ENCODE measurements at regions not wholly inside any gene's neighbourhood (a gene's known extent, or its start where the extent isn't known, plus 50 kb on each side); places are given as distances from the start of the nearest gene placed in this dataset.

DNA sequence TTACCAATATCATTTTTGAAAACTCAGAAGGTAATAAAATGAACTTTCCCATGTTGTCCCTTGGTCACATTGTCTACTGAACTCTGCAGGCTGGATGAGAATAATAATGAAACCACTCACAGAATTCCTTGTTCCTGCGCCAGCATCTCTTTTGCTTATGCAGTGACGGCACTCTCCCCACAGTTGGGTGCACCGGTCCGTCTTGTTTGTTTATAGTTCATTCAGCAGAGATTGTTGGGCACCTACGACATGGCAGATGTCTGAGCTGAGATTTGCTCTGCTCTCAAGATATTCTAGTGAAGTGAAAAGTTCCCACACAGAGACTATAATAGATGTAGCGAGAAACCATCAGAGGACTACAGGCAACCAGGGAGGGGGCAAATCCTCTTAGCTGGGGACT, 375.7 kb upstream of the CDH11 start:
- peak; percentile 67 for DNase-seq (ENCODE audit: low read depth)
- TF ChIP-seq, protein P1, sequence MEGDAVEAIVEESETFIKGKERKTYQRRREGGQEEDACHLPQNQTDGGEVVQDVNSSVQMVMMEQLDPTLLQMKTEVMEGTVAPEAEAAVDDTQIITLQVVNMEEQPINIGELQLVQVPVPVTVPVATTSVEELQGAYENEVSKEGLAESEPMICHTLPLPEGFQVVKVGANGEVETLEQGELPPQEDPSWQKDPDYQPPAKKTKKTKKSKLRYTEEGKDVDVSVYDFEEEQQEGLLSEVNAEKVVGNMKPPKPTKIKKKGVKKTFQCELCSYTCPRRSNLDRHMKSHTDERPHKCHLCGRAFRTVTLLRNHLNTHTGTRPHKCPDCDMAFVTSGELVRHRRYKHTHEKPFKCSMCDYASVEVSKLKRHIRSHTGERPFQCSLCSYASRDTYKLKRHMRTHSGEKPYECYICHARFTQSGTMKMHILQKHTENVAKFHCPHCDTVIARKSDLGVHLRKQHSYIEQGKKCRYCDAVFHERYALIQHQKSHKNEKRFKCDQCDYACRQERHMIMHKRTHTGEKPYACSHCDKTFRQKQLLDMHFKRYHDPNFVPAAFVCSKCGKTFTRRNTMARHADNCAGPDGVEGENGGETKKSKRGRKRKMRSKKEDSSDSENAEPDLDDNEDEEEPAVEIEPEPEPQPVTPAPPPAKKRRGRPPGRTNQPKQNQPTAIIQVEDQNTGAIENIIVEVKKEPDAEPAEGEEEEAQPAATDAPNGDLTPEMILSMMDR (conservative IDR thresholded peaks at IDR 0.05; ENCODE audit: low read depth, low read length), result no peak
- no peak overlapping the region for H3K4me3 ChIP-seq (ENCODE audit: low read depth, low read length)

DNA sequence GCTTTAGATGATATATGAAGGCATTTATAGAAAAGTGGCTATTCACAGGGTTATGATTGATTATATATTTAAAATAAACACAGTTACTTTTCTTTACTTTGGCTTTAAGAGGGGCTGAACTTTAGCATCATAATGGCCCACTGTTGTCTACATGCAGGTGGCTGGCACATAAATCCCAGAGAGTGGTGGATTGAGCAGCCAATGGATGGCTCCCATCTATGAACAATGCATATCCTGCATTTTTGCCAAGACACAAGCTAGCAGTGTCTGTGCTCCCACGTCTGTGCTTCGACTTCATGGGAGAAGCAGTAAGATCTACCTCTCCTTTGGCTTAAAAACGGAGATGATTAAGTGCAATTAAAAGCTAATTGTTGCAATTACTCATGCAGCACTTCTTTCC, 373.2 kb upstream of the CDH11 start:
- TF ChIP-seq, protein P1 (conservative IDR thresholded peaks at IDR 0.05; ENCODE audit: low read depth, low read length), result no peak
- no peak for DNase-seq (ENCODE audit: low read depth)
- H3K4me3 ChIP-seq (ENCODE audit: low read depth, low read length), result no peak overlapping the region

DNA sequence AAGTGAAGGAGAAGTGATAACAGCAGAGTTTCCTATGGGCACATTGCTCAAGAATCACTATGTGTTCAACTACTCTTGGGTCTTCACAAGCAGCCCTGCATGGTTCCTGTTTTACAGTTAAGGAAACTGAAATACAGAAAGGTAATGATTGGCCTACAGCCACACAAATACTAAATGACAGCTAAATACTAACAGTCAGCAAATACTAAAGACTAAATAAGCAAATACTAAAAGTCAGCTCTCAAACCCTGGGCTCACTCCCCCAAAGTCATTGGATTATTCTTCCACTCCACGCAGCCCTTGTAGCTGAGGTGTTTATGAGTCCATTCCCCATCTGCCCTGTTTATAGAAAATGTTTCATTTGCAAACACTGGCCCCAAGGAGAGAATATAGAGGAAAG, 372.7 kb upstream of the CDH11 start:
- no peak overlapping the region for H3K4me3 ChIP-seq (ENCODE audit: low read depth, low read length)
- TF ChIP-seq, protein P1 (conservative IDR thresholded peaks at IDR 0.05; ENCODE audit: low read depth, low read length), result no peak
- DNase-seq (ENCODE audit: low read depth), result peak; percentile 29

DNA sequence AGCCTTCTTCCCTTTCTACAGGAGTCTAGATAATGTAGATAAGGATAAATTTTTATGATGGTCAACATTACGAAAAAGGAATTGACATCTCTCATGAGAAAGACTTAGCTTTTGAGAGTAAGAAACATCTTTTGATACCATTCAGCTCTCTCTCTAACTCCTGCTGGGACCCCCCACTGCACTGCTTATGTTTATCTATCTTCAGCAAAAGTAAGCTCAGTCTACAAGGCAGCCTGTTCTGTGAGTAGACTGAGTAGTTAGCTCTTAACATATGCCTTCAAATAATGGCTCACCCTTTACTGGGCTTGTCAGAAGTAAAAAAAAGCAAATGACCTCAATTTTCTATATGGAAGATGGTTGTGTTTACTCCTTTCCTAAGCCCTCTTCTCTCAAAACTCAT, 372.2 kb upstream of the CDH11 start:
- TF ChIP-seq, protein P1 (conservative IDR thresholded peaks at IDR 0.05; ENCODE audit: low read depth, low read length), result no peak
- no peak overlapping the region for H3K4me3 ChIP-seq (ENCODE audit: low read depth, low read length)
- DNase-seq (ENCODE audit: low read depth), result peak; percentile 73

DNA sequence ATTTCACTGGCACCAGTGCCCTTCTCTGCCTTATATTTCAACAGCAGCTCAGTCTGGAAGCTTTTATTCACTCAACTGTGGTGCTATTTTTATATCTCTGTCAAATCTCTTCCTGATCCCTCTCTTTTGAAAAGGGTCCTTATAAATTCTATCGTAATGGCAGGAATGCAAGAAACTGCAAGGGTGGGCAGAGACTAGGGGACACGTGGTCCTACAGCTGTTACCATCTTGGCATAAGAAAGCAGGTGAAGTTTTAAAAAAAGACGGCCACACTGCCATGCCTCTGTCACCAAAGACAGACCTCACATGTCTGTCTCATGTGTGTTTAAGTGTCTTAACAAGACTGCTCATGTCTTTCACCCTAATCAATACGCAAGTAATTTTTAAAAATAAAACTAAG, 368.4 kb upstream of the CDH11 start:
- no peak overlapping the region for H3K4me3 ChIP-seq (ENCODE audit: low read depth, low read length)
- DNase-seq (ENCODE audit: low read depth), result no peak
- TF ChIP-seq, protein P1 (conservative IDR thresholded peaks at IDR 0.05; ENCODE audit: low read depth, low read length), result no peak

DNA sequence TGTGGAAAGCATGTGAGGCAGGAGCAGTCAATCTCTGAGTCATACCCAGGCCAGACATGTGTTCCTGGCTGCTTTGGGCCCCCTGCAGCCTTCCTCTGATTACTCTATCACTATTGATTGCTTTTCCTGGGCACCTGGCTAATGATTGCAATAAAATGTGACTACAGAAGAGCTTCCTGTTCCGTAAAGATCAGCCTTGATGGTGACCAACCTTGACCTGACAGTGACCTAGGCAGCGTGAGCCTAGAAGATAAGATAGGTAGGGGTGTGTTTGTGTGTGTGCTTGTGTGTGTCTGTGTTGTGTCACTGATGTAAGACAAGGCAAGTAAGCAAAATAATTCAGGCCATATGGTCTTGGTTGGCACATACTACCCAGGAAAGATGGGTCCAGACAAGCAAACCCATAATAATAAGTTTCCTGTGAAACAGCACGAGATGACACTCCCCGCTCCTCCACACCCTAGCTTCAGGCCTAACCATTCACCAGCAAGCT, 367.7 kb upstream of the CDH11 start:
- TF ChIP-seq, protein P1 (conservative IDR thresholded peaks at IDR 0.05; ENCODE audit: low read depth, low read length), result no peak
- H3K4me3 ChIP-seq (ENCODE audit: low read depth, low read length), result no peak overlapping the region
- peak; percentile 55 for DNase-seq (ENCODE audit: low read depth)

DNA sequence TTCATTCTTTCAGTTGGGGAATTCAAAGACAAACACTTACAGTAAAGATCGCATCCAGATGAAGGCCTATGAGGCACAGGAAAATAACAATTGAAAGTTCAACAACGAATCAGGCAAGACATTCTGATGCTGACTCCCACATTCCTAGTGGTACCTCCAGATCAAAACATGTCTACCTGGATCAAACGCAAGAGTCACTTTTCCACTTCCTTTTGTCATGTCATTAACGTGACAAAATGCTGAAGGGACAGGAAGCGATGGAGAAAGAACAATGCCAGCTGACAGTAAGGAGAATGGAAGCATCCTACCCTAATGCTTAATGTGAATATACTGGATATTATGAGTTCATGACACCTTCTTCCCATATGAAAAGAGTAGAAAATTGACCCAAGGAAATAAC, 365.4 kb upstream of the CDH11 start:
- TF ChIP-seq, protein P1 (conservative IDR thresholded peaks at IDR 0.05; ENCODE audit: low read depth, low read length), result no peak

More for the DNA sequence above, 365.4 kb upstream of the CDH11 start:
- DNase-seq (ENCODE audit: low read depth), result no peak
- H3K4me3 ChIP-seq (ENCODE audit: low read depth, low read length), result no peak overlapping the region

Measured in choroid plexus epithelial cell (primary cell).